Astrocyte (in vitro differentiated cells and primary cell): ENCODE measurements at regions not wholly inside any gene's neighbourhood (a gene's known extent, or its start where the extent isn't known, plus 50 kb on each side); places are given as distances from the start of the nearest gene placed in this dataset.

Source experiments
- DNase-seq: peaks from one replicate; pipeline ENCODE4 v3.0.0-alpha.2; 2010; ENCODE audit warnings: low read depth
- FAIRE-seq: peaks from 2 replicates; lab custom pipeline; 2011; peaks lifted over from hg19 to GRCh38; lab: Jason Lieb, UNC
- H2AFZ ChIP-seq: 2 replicates; pipeline ENCODE4 v1.6.0; 2012; ENCODE audit warnings: low read depth, low read length, inconsistent platforms
- H3K27ac ChIP-seq: 2 replicates; pipeline ENCODE4 v1.5.1; 2011; ENCODE audit warnings: low read depth, low read length, inconsistent platforms
- H3K27me3 ChIP-seq: 2 replicates; pipeline ENCODE4 v1.6.0; 2011; ENCODE audit warnings: low read length, inconsistent platforms; ENCODE audit not compliant: insufficient read depth
- H3K36me3 ChIP-seq: 2 replicates; pipeline ENCODE4 v1.5.1; 2011; ENCODE audit warnings: low read length, inconsistent platforms; ENCODE audit not compliant: insufficient read depth
- H3K4me1 ChIP-seq: 2 replicates; pipeline ENCODE4 v1.5.1; 2011; ENCODE audit warnings: low read length, inconsistent platforms; ENCODE audit not compliant: insufficient read depth
- H3K4me2 ChIP-seq: 2 replicates; pipeline ENCODE4 v1.6.0; 2012; ENCODE audit warnings: low read length, inconsistent platforms
- H3K4me3 ChIP-seq: 2 replicates; pipeline ENCODE4 v1.5.1; 2011; ENCODE audit warnings: low read depth, mild to moderate bottlenecking, low read length, inconsistent platforms; ENCODE audit not compliant: insufficient read depth
- H3K79me2 ChIP-seq: 2 replicates; pipeline ENCODE4 v1.6.0; 2012; ENCODE audit warnings: mild to moderate bottlenecking, low read length, inconsistent platforms; ENCODE audit not compliant: insufficient read depth
- H3K9ac ChIP-seq: 2 replicates; pipeline ENCODE4 v1.6.0; 2012; ENCODE audit warnings: mild to moderate bottlenecking, low read length, inconsistent platforms
- H3K9me3 ChIP-seq: 2 replicates; pipeline ENCODE4 v1.5.1; 2012; ENCODE audit warnings: low read depth, mild to moderate bottlenecking, low read length, inconsistent platforms; ENCODE audit not compliant: insufficient read depth
- H4K20me1 ChIP-seq: 2 replicates; pipeline ENCODE4 v1.6.0; 2012; ENCODE audit warnings: low read length, inconsistent platforms; ENCODE audit not compliant: insufficient read depth
- H3K27ac Mint-ChIP-seq: one replicate; pipeline ENCODE4 v1.8.0; 2021; ENCODE audit warnings: mild to moderate bottlenecking, mixed read lengths; ENCODE audit not compliant: unreplicated experiment
- H3K27me3 Mint-ChIP-seq: one replicate; pipeline ENCODE4 v1.8.0; 2021; ENCODE audit warnings: low read depth, mixed read lengths; ENCODE audit not compliant: unreplicated experiment
- H3K36me3 Mint-ChIP-seq: one replicate; pipeline ENCODE4 v1.8.0; 2021; ENCODE audit warnings: low read depth, mixed read lengths; ENCODE audit not compliant: unreplicated experiment
- H3K4me1 Mint-ChIP-seq: one replicate; pipeline ENCODE4 v1.8.0; 2021; ENCODE audit warnings: low read depth, mixed read lengths; ENCODE audit not compliant: unreplicated experiment
- H3K4me3 Mint-ChIP-seq: one replicate; pipeline ENCODE4 v1.8.0; 2021; ENCODE audit warnings: mild to moderate bottlenecking, moderate library complexity, mixed read lengths; ENCODE audit not compliant: unreplicated experiment
- H3K9me3 Mint-ChIP-seq: one replicate; pipeline ENCODE4 v1.8.0; 2021; ENCODE audit warnings: mild to moderate bottlenecking, mixed read lengths; ENCODE audit not compliant: unreplicated experiment
- EZH2 ChIP-seq: IDR thresholded peaks from 2 replicates; pipeline ENCODE4 v1.6.1; 2012; ENCODE audit warnings: mild to moderate bottlenecking, low read length, inconsistent platforms; ENCODE audit not compliant: insufficient read depth
- TF ChIP-seq, protein P1 (sequence below): IDR thresholded peaks from 2 replicates; pipeline ENCODE4 v1.5.1; 2011; ENCODE audit warnings: low read depth, mild to moderate bottlenecking, inconsistent platforms, low read length, moderate library complexity; ENCODE audit not compliant: insufficient read depth

DNA sequence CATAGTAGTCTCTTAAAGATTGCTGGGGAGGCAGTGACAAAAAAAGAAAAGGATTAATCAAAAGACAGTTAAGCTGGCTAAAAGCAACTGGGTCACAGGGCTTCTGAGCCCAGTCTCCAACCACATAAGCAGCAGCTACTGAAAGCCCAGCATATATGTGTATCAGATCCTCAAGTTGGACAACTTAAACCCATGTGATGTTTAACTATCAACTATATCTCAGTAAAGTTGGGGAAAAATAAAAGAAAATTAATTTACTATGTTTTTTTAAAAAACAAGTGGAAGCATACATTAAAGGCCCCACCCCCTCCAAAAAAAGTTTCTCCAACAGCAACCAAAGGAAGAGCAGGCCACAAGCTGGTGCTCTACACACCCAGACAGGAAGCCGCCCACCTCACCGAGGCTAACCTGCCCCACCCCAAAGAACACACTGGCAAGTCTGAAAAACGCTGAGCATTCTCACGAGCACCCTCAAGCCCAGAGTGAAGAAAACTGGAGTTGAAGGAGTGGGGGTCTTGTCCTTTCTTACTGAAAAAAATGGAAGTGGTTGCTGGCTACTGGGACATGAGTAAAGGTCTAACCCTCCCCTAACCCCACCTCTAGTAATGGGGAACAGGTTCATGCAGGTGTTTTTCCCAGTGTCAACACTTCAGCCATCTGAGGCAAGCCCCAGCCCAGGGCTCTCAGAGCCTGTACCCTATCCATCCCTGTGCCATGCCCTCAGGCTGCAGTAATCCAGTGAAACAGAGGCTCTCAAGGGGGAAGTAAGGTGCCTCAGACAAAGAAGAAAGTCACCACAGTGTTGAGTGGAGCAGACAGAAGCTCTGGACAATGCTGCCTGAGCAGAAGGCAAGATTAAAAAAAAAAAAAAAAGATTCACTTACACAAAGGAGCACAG, 106.3 kb downstream of the GYPC start:
- Histone ChIP-seq H3K27ac (no peak overlapping the region), H3K9ac (no peak overlapping the region), H3K4me3 (no peak overlapping the region), H2AFZ (no peak overlapping the region), H3K36me3 (no peaks in the 10 kb centered on the region), H4K20me1 (no peaks in the 10 kb centered on the region), H3K9me3 (no peaks in the 10 kb centered on the region), H3K79me2 (no peaks in the 10 kb centered on the region), H3K4me2 (no peak overlapping the region), H3K4me1 (no peaks in the 10 kb centered on the region), H3K27me3 (peaks cover 2% of the 10 kb centered on the region)
- Mint-ChIP-seq H3K27ac (no peak overlapping the region), H3K27me3 (peaks cover 16% of the 10 kb centered on the region), H3K9me3 (no peaks in the 10 kb centered on the region), H3K4me1 (no peaks in the 10 kb centered on the region), H3K36me3 (no peaks in the 10 kb centered on the region), H3K4me3 (no peak overlapping the region)
- FAIRE-seq (no peak), DNase-seq (no peak)
- TF ChIP-seq EZH2 = no peak
- TF ChIP-seq, protein P1, sequence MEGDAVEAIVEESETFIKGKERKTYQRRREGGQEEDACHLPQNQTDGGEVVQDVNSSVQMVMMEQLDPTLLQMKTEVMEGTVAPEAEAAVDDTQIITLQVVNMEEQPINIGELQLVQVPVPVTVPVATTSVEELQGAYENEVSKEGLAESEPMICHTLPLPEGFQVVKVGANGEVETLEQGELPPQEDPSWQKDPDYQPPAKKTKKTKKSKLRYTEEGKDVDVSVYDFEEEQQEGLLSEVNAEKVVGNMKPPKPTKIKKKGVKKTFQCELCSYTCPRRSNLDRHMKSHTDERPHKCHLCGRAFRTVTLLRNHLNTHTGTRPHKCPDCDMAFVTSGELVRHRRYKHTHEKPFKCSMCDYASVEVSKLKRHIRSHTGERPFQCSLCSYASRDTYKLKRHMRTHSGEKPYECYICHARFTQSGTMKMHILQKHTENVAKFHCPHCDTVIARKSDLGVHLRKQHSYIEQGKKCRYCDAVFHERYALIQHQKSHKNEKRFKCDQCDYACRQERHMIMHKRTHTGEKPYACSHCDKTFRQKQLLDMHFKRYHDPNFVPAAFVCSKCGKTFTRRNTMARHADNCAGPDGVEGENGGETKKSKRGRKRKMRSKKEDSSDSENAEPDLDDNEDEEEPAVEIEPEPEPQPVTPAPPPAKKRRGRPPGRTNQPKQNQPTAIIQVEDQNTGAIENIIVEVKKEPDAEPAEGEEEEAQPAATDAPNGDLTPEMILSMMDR = no peak

DNA sequence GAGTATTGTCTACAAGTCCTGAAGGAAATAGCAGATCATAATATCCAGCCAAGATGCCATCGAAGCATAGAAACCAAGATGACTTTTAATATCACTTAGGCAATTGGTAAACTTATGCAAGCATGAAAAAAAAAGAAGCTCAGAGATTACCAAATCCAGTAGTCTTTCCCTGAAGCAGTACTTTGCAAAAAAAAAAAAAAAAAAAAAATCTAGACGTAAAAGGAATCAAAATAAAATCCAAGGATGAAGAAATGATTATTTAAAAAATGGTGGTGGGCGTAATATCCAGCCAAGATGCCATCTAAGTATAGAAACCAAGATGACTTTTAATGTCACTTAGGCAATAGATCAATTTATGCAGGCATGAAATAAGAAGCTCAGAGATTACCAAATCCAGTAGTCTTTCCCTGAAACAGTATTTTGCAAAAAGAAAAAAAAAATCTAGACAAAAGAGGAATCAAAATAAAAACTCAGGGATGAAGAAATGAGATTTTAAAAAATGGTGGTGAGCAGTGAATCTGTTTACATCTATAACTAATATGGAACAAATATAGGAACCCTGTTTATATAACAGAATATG, 108.8 kb downstream of the GYPC start:
- H4K20me1 ChIP-seq = no peaks in the 10 kb centered on the region
- no peak for FAIRE-seq

DNA sequence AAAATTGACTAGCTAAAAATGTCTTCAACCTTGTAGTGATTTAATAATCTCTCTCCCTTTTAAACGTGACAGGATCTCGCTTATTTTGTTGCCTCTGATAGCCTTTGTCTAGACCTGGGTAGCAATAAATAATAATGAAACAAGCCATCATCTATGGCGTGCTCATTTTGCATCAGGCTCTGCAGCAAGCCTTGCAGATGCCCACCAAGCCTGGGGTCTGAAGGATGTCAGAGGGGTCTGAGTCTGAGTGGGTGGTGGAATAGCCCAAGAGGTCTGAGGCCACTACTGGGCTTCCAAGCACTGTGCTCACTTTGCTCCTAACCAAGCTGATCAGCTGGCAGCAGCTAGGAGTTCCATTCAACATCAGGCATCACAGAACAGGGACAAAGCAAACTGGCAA, 109.4 kb downstream of the GYPC start:
- DNase-seq (no peak), FAIRE-seq (no peak)
- H3K27ac Mint-ChIP-seq = no peak overlapping the region
- Histone ChIP-seq H3K27ac (no peak overlapping the region), H3K27me3 (no peaks in the 10 kb centered on the region), H3K4me3 (no peak overlapping the region), H3K9ac (no peak overlapping the region), H3K4me1 (no peaks in the 10 kb centered on the region), H3K9me3 (no peaks in the 10 kb centered on the region), H3K79me2 (no peaks in the 10 kb centered on the region), H3K4me2 (no peak overlapping the region), H3K36me3 (no peaks in the 10 kb centered on the region), H2AFZ (no peak overlapping the region), H4K20me1 (no peaks in the 10 kb centered on the region)
- TF ChIP-seq EZH2 = no peak
- TF ChIP-seq, protein P1 = no peak
- no peaks in the 10 kb centered on the region for H3K36me3 Mint-ChIP-seq
- peaks cover 4% of the 10 kb centered on the region for H3K9me3 Mint-ChIP-seq
- H3K4me1 Mint-ChIP-seq = no peaks in the 10 kb centered on the region
- no peak overlapping the region for H3K4me3 Mint-ChIP-seq
- peaks cover 41% of the 10 kb centered on the region for H3K27me3 Mint-ChIP-seq

More for the DNA sequence above, 108.8 kb downstream of the GYPC start:
- no peaks in the 10 kb centered on the region for H3K9me3 ChIP-seq
- no peaks in the 10 kb centered on the region for H3K36me3 Mint-ChIP-seq
- no peak overlapping the region for H3K27ac Mint-ChIP-seq
- TF ChIP-seq EZH2 = no peak
- H3K9me3 Mint-ChIP-seq = peaks cover 4% of the 10 kb centered on the region
- no peak overlapping the region for H3K4me3 Mint-ChIP-seq
- H3K9ac ChIP-seq = no peak overlapping the region
- no peak overlapping the region for H3K27ac ChIP-seq
- H3K27me3 Mint-ChIP-seq = peaks cover 35% of the 10 kb centered on the region
- H3K4me3 ChIP-seq = no peak overlapping the region
- no peaks in the 10 kb centered on the region for H3K4me1 Mint-ChIP-seq
- DNase-seq = no peak
- no peaks in the 10 kb centered on the region for H3K27me3 ChIP-seq
- no peak overlapping the region for H2AFZ ChIP-seq
- H3K79me2 ChIP-seq = no peaks in the 10 kb centered on the region
- no peak overlapping the region for H3K4me2 ChIP-seq
- H3K4me1 ChIP-seq = no peaks in the 10 kb centered on the region
- H3K36me3 ChIP-seq = no peaks in the 10 kb centered on the region
